Prostate gland (tissue), 2 donors: ENCODE measurements at regions not wholly inside any gene's neighbourhood (a gene's known extent, or its start where the extent isn't known, plus 50 kb on each side); places are given as distances from the start of the nearest gene placed in this dataset.

Experiments
- DNase-seq: peaks from one replicate; pipeline ENCODE4 v3.0.0-alpha.2; 2019; ENCODE audit warnings: low spot score
- H3K27ac ChIP-seq, 2 donors: fragments of 200-600 bp; sonication (generic); 2 replicates each; pipeline ENCODE4 v1.5.1; 2017 to 2019
- H3K27me3 ChIP-seq: fragments of 200-600 bp; sonication (generic); replicated peaks from 2 replicates; pipeline ENCODE4 v1.5.1; 2019; ENCODE audit not compliant: insufficient read depth
- H3K36me3 ChIP-seq, 2 donors: fragments of 200-600 bp; sonication (generic); 1 replicate in 1 of 2; 2 replicates in 1 of 2; pipeline versions ENCODE4 v1.5.1 to v1.8.1; 2017 to 2019
- H3K4me1 ChIP-seq: fragments of 200-600 bp; sonication (generic); replicated peaks from 2 replicates; pipeline ENCODE4 v1.5.1; 2019
- H3K4me3 ChIP-seq, 2 donors: fragments of 200-600 bp; sonication (generic); 2 replicates each; pipeline ENCODE4 v1.5.1; 2017 to 2019
- H3K9me3 ChIP-seq: fragments of 200-600 bp; sonication (generic); 2 replicates; pipeline ENCODE4 v1.5.1; 2017
- POLR2A ChIP-seq: fragments of 450-650 bp; IDR thresholded peaks from one replicate; pipeline ENCODE4 v1.6.1; 2016; ENCODE audit warnings: antibody characterized with exemption, mild to moderate bottlenecking
- POLR2AphosphoS5 ChIP-seq: sonication (generic); formaldehyde crosslinking; IDR thresholded peaks from one replicate; pipeline ENCODE4 v1.6.1; 2017; ENCODE audit warnings: antibody characterized with exemption
- WGBS: methylation state at CpG from one replicate; pipeline ENCODE4 v1.1.5; 2018; 5-methylcytosine and 5-hydroxymethylcytosine counted together
- intact Hi-C: fragments of 100-400 bp; cut with DNase I; formaldehyde crosslinking; loops from one replicate; pipeline ENCODE4 v1.14.2; 2022
- TF ChIP-seq, protein P1 (sequence below), 4 experiments: fragments of 200-600 bp in 2 of 4; fragments of 450-650 bp in 2 of 4; sonication (generic) in 2 of 4; IDR thresholded peaks; 1 replicate in 3 of 4; 2 replicates in 1 of 4; pipeline ENCODE4 v1.5.1; 2016 to 2019; ENCODE audit warnings: antibody characterized with exemption in 4 of 4, mild to moderate bottlenecking in 2 of 4, moderate library complexity in 2 of 4

- TF ChIP-seq, protein P1, sequence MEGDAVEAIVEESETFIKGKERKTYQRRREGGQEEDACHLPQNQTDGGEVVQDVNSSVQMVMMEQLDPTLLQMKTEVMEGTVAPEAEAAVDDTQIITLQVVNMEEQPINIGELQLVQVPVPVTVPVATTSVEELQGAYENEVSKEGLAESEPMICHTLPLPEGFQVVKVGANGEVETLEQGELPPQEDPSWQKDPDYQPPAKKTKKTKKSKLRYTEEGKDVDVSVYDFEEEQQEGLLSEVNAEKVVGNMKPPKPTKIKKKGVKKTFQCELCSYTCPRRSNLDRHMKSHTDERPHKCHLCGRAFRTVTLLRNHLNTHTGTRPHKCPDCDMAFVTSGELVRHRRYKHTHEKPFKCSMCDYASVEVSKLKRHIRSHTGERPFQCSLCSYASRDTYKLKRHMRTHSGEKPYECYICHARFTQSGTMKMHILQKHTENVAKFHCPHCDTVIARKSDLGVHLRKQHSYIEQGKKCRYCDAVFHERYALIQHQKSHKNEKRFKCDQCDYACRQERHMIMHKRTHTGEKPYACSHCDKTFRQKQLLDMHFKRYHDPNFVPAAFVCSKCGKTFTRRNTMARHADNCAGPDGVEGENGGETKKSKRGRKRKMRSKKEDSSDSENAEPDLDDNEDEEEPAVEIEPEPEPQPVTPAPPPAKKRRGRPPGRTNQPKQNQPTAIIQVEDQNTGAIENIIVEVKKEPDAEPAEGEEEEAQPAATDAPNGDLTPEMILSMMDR (IDR thresholded peaks at IDR 0.05) = peak in 2 of 4 experiments; percentile 12 to 24
- peak; percentile 15 for TF ChIP-seq POLR2AphosphoS5
- TF ChIP-seq POLR2A = no peak
- 16% methylated on average over 7 of the region's 7 CpGs for WGBS
- H3K27ac ChIP-seq = no peak overlapping the region
- no peaks in the 10 kb centered on the region for H3K4me1 ChIP-seq
- H3K36me3 ChIP-seq = no peaks in the 10 kb centered on the region
- no peaks in the 10 kb centered on the region for H3K9me3 ChIP-seq
- H3K4me3 ChIP-seq = no peak overlapping the region
- no peaks in the 10 kb centered on the region for H3K27me3 ChIP-seq
- no peak for DNase-seq
- intact Hi-C loops = no loop called here
Measured at GRCh38 chr6:129936329-129937165, 75.4 kb upstream of the TMEM244 start.

DNA sequence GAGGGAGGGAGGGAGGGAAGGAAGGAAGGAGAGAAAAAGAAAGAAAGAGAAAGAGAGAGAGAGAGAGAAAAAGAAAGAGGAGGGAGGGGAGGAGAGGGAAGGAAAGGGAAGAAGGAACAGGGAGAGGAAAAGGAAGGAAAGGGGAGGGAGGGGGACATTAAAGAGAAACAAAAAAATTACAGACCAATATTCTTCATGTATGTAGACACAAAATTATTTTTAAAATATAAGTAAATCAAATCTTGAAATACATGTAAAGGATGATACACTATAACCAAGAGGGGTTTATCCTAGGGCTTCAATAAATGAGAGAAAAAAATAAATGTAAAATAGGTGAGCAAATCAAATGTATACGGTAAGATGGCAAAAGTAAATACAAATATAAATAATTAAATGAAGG, 71.2 kb upstream of the TMEM244 start:
- no peaks in the 10 kb centered on the region for H3K27me3 ChIP-seq
- WGBS = 96% methylated on average over 1 of the region's 1 CpG
- H3K4me1 ChIP-seq = no peaks in the 10 kb centered on the region
- DNase-seq = no peak
- H3K27ac ChIP-seq = no peak overlapping the region
- H3K4me3 ChIP-seq = no peak overlapping the region
- no peaks in the 10 kb centered on the region for H3K36me3 ChIP-seq
- intact Hi-C loops = no loop called here
- TF ChIP-seq POLR2AphosphoS5 (no peak), POLR2A (no peak)
- TF ChIP-seq, protein P1 (IDR thresholded peaks at IDR 0.05) = no peak
- H3K9me3 ChIP-seq = no peaks in the 10 kb centered on the region

DNA sequence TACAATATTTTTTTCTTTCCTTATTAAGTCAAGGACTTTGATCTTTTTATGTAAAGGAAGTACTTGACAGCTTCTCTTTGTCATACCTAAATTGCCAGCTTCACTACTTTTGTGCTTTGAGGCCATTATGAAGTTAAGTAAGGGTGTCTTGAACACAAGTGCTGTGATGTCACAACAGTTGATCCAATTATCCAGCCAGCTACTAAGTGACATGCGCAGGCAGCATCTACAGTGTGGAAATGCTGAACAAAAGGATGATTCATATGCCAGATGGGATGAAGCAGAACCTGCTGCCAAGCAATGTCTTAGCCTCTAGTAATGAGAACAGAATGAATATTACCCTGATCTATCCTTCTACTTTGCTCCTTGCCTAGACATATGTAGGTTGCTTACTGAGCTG, 68.3 kb upstream of the TMEM244 start:
- intact Hi-C loops = no loop called here
- no peaks in the 10 kb centered on the region for H3K9me3 ChIP-seq
- H3K36me3 ChIP-seq = no peaks in the 10 kb centered on the region
- no peak overlapping the region for H3K27ac ChIP-seq
- no peak overlapping the region for H3K4me3 ChIP-seq
- DNase-seq = no peak
- H3K27me3 ChIP-seq = no peaks in the 10 kb centered on the region
- TF ChIP-seq POLR2AphosphoS5 = no peak
- no peak for TF ChIP-seq POLR2A
- TF ChIP-seq, protein P1 (IDR thresholded peaks at IDR 0.05) = no peak
- H3K4me1 ChIP-seq = no peaks in the 10 kb centered on the region
- 50% methylated on average over 1 of the region's 1 CpG for WGBS

- Histone ChIP-seq H3K27me3 (no peaks in the 10 kb centered on the region), H3K4me1 (no peaks in the 10 kb centered on the region), H3K4me3 (no peak overlapping the region), H3K27ac (no peak overlapping the region), H3K9me3 (no peaks in the 10 kb centered on the region), H3K36me3 (no peaks in the 10 kb centered on the region)
- TF ChIP-seq POLR2AphosphoS5 (no peak), POLR2A (no peak)
- TF ChIP-seq, protein P1 (IDR thresholded peaks at IDR 0.05) = no peak
- intact Hi-C loops = no loop called here
- no peak for DNase-seq
Measured at GRCh38 chr6:129923530-129924250, 62.6 kb upstream of the TMEM244 start.
